Myocyte (in vitro differentiated cells): ENCODE measurements at regions not wholly inside any gene's neighbourhood (a gene's known extent, or its start where the extent isn't known, plus 50 kb on each side); places are given as distances from the start of the nearest gene placed in this dataset.

Experiments used
- DNase-seq: peaks from one replicate; pipeline ENCODE4 v3.0.0-alpha.2; 2012; ENCODE audit warnings: low read depth

GRCh38 chr11:76607431-76607830 is 63.1 kb downstream of the LRRC32 start:
- no peak for DNase-seq

- DNase-seq: no peak
These were observed 65.0 kb downstream of the LRRC32 start for GRCh38 chr11:76605338-76606074.

- DNase-seq: peak; percentile 64
These were observed 65.8 kb downstream of the LRRC32 start for GRCh38 chr11:76604626-76605241.

- peak; percentile 44 for DNase-seq
These were observed 66.4 kb downstream of the LRRC32 start for GRCh38 chr11:76604081-76604625.

GRCh38 chr11:76603202-76603601 is 67.3 kb downstream of the LRRC32 start:
- no peak for DNase-seq
